ENCODE measurements at regions not wholly inside any gene's neighbourhood (a gene's known extent, or its start where the extent isn't known, plus 50 kb on each side); places are given as distances from the start of the nearest gene placed in this dataset.

- Histone ChIP-seq H3K4me3 (ENCODE audit: low read length) (no peak overlapping the region), H3K36me3 (ENCODE audit: control insufficient read depth, insufficient read depth, low read length) (no peaks in the 10 kb centered on the region), H3K4me1 (ENCODE audit: control insufficient read depth, insufficient read depth, low read length) (no peaks in the 10 kb centered on the region), H3K9me3 (ENCODE audit: control insufficient read depth, insufficient read depth, low read length) (no peaks in the 10 kb centered on the region), H3K27ac (ENCODE audit: low read length) (no peak overlapping the region), H3K27me3 (ENCODE audit: control insufficient read depth, insufficient read depth, low read length) (no peaks in the 10 kb centered on the region)
- WGBS (ENCODE audit: insufficient coverage, insufficient read length) = no CpG with 5 or more reads among the region's 4 CpGs
- DNase-seq (ENCODE audit: low read depth, low spot score) = no peak
Measured at GRCh38 chr18:22109535-22109934, 59.9 kb upstream of the GATA6 start.

- H3K9me3 ChIP-seq (ENCODE audit: control insufficient read depth, insufficient read depth, low read length) = no peaks in the 10 kb centered on the region
- H3K27me3 ChIP-seq (ENCODE audit: control insufficient read depth, insufficient read depth, low read length) = no peaks in the 10 kb centered on the region
- no peak overlapping the region for H3K27ac ChIP-seq (ENCODE audit: low read length)
- no peaks in the 10 kb centered on the region for H3K36me3 ChIP-seq (ENCODE audit: control insufficient read depth, insufficient read depth, low read length)
- no peaks in the 10 kb centered on the region for H3K4me1 ChIP-seq (ENCODE audit: control insufficient read depth, insufficient read depth, low read length)
- H3K4me3 ChIP-seq (ENCODE audit: low read length) = no peak overlapping the region
- WGBS (ENCODE audit: insufficient coverage, insufficient read length) = no CpG with 5 or more reads among the region's 9 CpGs
- no peak for DNase-seq (ENCODE audit: low read depth, low spot score)
Measured at GRCh38 chr18:22110461-22110924, 58.9 kb upstream of the GATA6 start.

GRCh38 chr18:22112215-22112614, 57.2 kb upstream of the GATA6 start:
- Histone ChIP-seq H3K36me3 (ENCODE audit: control insufficient read depth, insufficient read depth, low read length) (no peaks in the 10 kb centered on the region), H3K4me1 (ENCODE audit: control insufficient read depth, insufficient read depth, low read length) (no peaks in the 10 kb centered on the region), H3K27ac (ENCODE audit: low read length) (no peak overlapping the region), H3K4me3 (ENCODE audit: low read length) (no peak overlapping the region), H3K9me3 (ENCODE audit: control insufficient read depth, insufficient read depth, low read length) (no peaks in the 10 kb centered on the region), H3K27me3 (ENCODE audit: control insufficient read depth, insufficient read depth, low read length) (no peaks in the 10 kb centered on the region)
- no peak for DNase-seq (ENCODE audit: low read depth, low spot score)
- WGBS (ENCODE audit: insufficient coverage, insufficient read length) = no CpG with 5 or more reads among the region's 5 CpGs

GRCh38 chr18:22113144-22113844, 56.1 kb upstream of the GATA6 start:
- no peaks in the 10 kb centered on the region for H3K36me3 ChIP-seq (ENCODE audit: control insufficient read depth, insufficient read depth, low read length)
- H3K4me3 ChIP-seq (ENCODE audit: low read length) = no peak overlapping the region
- DNase-seq (ENCODE audit: low read depth, low spot score) = no peak
- H3K4me1 ChIP-seq (ENCODE audit: control insufficient read depth, insufficient read depth, low read length) = no peaks in the 10 kb centered on the region
- no peaks in the 10 kb centered on the region for H3K27me3 ChIP-seq (ENCODE audit: control insufficient read depth, insufficient read depth, low read length)
- H3K27ac ChIP-seq (ENCODE audit: low read length) = no peak overlapping the region
- no peaks in the 10 kb centered on the region for H3K9me3 ChIP-seq (ENCODE audit: control insufficient read depth, insufficient read depth, low read length)
- WGBS (ENCODE audit: insufficient coverage, insufficient read length) = no CpG with 5 or more reads among the region's 9 CpGs

- H3K4me1 ChIP-seq (ENCODE audit: control insufficient read depth, insufficient read depth, low read length) = no peaks in the 10 kb centered on the region
- no peak overlapping the region for H3K27ac ChIP-seq (ENCODE audit: low read length)
- no peaks in the 10 kb centered on the region for H3K36me3 ChIP-seq (ENCODE audit: control insufficient read depth, insufficient read depth, low read length)
- DNase-seq (ENCODE audit: low read depth, low spot score) = no peak
- no CpG with 5 or more reads among the region's 7 CpGs for WGBS (ENCODE audit: insufficient coverage, insufficient read length)
- no peaks in the 10 kb centered on the region for H3K9me3 ChIP-seq (ENCODE audit: control insufficient read depth, insufficient read depth, low read length)
- H3K4me3 ChIP-seq (ENCODE audit: low read length) = no peak overlapping the region
- no peaks in the 10 kb centered on the region for H3K27me3 ChIP-seq (ENCODE audit: control insufficient read depth, insufficient read depth, low read length)
Measured at GRCh38 chr18:22114526-22115321, 54.7 kb upstream of the GATA6 start.

GRCh38 chr18:22115573-22115972, 53.8 kb upstream of the GATA6 start:
- Histone ChIP-seq H3K9me3 (ENCODE audit: control insufficient read depth, insufficient read depth, low read length) (no peaks in the 10 kb centered on the region), H3K36me3 (ENCODE audit: control insufficient read depth, insufficient read depth, low read length) (no peaks in the 10 kb centered on the region), H3K27ac (ENCODE audit: low read length) (no peak overlapping the region), H3K4me3 (ENCODE audit: low read length) (no peak overlapping the region), H3K4me1 (ENCODE audit: control insufficient read depth, insufficient read depth, low read length) (no peaks in the 10 kb centered on the region), H3K27me3 (ENCODE audit: control insufficient read depth, insufficient read depth, low read length) (no peaks in the 10 kb centered on the region)
- DNase-seq (ENCODE audit: low read depth, low spot score) = no peak
- no CpG with 5 or more reads among the region's 4 CpGs for WGBS (ENCODE audit: insufficient coverage, insufficient read length)

All from iPS DF 6.9 (cell line).